ENCODE measurements at regions not wholly inside any gene's neighbourhood (a gene's known extent, or its start where the extent isn't known, plus 50 kb on each side); places are given as distances from the start of the nearest gene placed in this dataset.
"Not testable (repeated sequence)": the region's sequence is repeated elsewhere in the genome, so short reads cannot be mapped to it uniquely, and the experiment has no call there.

DNA sequence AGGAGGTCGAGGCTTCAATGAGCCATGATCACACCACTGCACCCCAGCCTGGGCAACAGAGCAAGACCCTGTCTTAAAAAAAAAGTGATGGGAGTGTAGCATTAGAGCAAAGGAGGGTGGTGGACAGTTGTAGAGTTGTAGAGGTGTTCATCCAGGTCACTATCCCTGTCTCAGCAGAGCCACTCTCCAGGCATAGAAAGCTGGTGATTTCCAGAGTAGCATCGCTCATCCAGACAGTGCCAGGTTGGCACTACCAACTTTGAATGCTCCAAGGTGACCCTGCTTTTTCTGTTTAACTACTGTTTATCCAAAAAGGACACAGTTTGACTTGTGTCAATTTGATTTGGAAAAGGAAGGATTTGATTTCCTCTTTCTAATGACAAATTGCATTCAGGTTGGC, 147.3 kb downstream of the USP46 start:
- DNase-seq (ENCODE audit: low read depth in 2 of 2), result no peak

DNA sequence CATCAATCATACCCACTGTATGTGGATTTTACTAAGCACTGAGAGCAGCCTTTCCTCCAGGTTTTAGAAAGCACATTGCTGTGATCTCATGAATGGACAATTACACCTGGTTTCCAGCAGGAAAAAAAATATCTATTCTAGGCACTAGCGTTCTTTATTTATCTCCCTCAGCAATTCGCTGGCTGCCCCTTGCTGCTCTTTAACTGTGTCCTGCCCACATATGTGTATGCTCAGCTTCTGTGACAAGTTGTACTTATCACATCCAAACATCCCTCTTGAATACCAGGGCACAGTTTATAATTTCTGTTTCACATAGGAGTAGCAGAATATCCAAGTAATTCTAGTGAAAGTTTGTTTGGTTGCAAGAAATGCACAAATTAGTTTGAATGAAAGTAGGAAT, 146.8 kb downstream of the USP46 start:
- DNase-seq (ENCODE audit: low read depth in 2 of 2), result no peak

- not testable (repeated sequence) for DNase-seq (ENCODE audit: low read depth in 2 of 2)
These were observed 137.0 kb downstream of the USP46 start for GRCh38 chr4:52522093-52522492.

GRCh38 chr4:52529983-52530382, 129.1 kb downstream of the USP46 start:
- DNase-seq (ENCODE audit: low read depth in 2 of 2), result no peak

DNA sequence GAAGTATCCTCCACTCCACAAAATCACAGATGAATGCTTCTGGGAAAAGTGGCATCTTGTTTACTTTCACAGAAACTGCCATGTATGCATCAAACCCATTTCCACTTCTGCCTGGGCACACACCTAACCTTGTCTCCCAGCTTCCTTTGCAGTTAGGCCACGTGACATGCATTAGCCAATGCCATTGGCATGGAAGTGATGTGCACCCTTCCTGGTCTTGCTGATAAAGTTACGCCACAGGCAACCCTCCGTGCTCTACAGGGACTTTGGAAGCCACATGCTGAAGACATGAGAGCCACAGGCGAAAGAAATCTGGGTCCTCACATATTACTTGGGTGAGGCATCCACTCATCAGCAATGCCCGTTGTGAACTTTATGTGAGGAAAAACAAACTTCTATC, 123.3 kb downstream of the USP46 start:
- DNase-seq (ENCODE audit: low read depth in 2 of 2), result no peak

All from activated CD4-positive, alpha-beta T cell treated with anti-CD3 and anti-CD28 coated beads for 24 hours (primary cell).